ENCODE measurements at regions not wholly inside any gene's neighbourhood (a gene's known extent, or its start where the extent isn't known, plus 50 kb on each side); places are given as distances from the start of the nearest gene placed in this dataset.

DNA sequence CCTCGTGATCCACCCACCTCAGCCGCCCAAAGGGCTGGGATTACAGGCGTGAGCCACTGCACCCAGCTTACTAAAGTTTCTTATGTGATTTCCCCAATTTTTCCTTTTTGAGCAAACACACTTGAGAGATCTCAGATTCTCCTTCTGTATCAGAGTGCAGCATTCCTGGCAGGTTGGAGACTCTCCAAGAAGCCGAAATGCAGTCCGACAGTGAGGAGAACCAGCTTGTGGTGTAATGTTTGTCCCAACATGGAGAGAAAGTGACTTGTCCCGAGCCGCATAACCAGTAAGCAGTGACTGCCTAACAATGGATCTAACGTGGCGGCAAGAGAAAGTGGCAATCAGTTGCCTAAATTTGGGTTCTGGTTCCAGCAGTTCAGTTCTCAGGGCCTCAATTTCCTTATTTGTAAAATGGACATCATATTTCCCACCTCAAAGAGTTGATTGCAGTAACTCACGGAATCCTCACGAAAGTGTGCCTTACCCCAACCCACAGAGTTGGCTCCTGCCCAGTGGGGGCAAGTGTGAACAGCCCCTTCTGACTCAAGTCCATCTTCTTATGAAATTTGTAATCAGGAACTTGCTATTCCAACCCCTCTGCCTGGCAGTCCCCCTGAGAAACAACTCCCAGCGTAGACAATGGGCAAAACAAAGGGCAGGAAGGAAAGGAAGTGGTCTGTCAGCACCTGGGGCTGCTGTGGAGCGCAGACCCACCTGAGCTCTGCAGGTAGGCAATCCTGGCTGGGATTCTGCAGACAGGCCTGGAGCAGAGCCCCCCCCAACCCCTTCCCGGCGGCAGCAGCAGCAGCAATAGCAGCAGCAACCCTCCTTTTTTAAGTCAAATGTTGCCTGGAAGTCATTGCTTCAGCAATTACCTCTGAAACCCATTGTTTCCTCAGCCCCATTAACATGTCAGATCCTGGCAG, 223.6 kb upstream of the POU3F1 start:
- H3K9me3 Mint-ChIP-seq (ENCODE audit: unreplicated experiment), result no peaks in the 10 kb centered on the region
- H3K4me1 Mint-ChIP-seq (ENCODE audit: unreplicated experiment), result peaks cover 3% of the 10 kb centered on the region
- no peak overlapping the region for H3K27ac Mint-ChIP-seq (ENCODE audit: unreplicated experiment)
- no peak overlapping the region for H3K4me3 Mint-ChIP-seq (ENCODE audit: unreplicated experiment)
- H3K27me3 Mint-ChIP-seq (ENCODE audit: unreplicated experiment), result peaks cover 20% of the 10 kb centered on the region
- TF ChIP-seq, protein P1, sequence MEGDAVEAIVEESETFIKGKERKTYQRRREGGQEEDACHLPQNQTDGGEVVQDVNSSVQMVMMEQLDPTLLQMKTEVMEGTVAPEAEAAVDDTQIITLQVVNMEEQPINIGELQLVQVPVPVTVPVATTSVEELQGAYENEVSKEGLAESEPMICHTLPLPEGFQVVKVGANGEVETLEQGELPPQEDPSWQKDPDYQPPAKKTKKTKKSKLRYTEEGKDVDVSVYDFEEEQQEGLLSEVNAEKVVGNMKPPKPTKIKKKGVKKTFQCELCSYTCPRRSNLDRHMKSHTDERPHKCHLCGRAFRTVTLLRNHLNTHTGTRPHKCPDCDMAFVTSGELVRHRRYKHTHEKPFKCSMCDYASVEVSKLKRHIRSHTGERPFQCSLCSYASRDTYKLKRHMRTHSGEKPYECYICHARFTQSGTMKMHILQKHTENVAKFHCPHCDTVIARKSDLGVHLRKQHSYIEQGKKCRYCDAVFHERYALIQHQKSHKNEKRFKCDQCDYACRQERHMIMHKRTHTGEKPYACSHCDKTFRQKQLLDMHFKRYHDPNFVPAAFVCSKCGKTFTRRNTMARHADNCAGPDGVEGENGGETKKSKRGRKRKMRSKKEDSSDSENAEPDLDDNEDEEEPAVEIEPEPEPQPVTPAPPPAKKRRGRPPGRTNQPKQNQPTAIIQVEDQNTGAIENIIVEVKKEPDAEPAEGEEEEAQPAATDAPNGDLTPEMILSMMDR (IDR thresholded peaks at IDR 0.05), result no peak
- DNase-seq (ENCODE audit: extremely low spot score, unreplicated experiment), result no peak
- H3K36me3 Mint-ChIP-seq (ENCODE audit: unreplicated experiment), result no peaks in the 10 kb centered on the region

DNA sequence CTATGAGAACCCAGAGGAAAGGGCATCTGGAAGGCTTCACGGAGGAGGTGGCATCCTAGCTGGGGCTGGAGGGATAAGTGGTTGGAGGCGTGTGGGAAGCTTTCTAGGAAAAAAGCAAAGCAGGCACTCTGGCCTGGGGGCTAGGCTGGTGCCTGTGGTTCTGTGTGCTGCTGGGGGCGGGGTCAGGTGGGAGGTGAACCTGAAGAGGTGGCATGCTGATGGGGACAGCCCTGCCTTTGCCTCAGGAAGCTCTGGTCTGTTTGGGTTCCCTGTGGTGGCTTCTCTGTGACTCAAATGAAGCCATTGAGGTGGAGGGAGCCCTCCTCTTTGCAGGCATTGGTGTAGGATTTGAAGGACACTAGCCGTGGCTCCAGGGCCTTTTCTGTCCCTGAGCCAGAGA, 221.6 kb upstream of the POU3F1 start:
- Mint-ChIP-seq H3K4me1 (ENCODE audit: unreplicated experiment) (peaks cover 2% of the 10 kb centered on the region), H3K36me3 (ENCODE audit: unreplicated experiment) (no peaks in the 10 kb centered on the region), H3K9me3 (ENCODE audit: unreplicated experiment) (no peaks in the 10 kb centered on the region), H3K27me3 (ENCODE audit: unreplicated experiment) (peaks cover 16% of the 10 kb centered on the region), H3K4me3 (ENCODE audit: unreplicated experiment) (no peak overlapping the region), H3K27ac (ENCODE audit: unreplicated experiment) (no peak overlapping the region)
- no peak for DNase-seq (ENCODE audit: extremely low spot score, unreplicated experiment)
- TF ChIP-seq, protein P1 (IDR thresholded peaks at IDR 0.05), result no peak

DNA sequence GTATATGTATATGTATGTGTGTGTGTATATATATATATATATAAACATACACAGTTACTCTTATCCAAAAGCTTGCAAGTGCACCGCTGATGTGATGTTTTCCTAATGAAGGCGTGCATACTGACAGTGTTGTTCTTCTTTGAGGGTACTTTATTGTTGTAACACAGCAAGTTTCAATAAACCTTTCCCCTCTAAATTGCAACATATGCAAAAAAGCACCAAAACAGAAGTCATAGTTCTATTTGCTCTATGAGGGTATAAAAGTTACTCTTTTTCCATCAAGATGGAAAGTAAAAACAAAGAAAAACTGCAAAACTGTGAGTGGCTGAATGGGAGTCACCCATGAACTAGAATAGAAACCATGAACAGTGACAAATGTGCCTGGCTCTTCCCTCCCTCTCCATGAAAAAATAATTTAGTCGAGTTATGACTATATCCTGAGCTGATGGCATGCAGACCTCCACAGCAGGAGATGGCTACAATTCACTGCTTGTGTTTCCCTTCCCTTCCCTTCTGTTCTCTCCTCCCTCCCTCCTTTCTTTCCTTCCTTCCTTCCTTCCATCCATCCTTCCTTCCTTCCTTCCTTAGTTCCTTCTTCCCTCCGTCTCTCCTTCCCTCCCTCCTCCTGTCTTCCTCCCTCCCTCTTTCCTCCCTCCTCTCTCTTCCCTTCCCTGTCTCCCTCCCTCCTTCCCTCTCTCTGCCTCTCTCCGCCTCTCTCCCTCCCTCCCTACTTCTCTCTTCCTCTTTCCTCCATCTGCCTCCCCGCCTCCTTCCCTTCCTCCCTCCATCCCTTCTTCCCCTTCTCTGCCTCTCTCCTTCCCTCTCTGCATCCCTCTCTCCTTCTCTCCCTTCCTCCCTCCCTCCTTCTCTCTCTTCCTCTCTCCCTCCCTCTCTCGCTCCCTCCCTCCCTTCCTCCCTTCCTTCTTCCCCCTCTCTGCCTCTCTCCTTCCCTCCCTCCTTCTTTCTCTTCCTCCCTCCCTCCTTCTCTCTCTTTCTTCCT, 220.7 kb upstream of the POU3F1 start:
- TF ChIP-seq, protein P1 (IDR thresholded peaks at IDR 0.05), result no peak
- Mint-ChIP-seq H3K4me1 (ENCODE audit: unreplicated experiment) (no peaks in the 10 kb centered on the region), H3K4me3 (ENCODE audit: unreplicated experiment) (no peak overlapping the region), H3K36me3 (ENCODE audit: unreplicated experiment) (no peaks in the 10 kb centered on the region), H3K27me3 (ENCODE audit: unreplicated experiment) (peaks cover 16% of the 10 kb centered on the region), H3K27ac (ENCODE audit: unreplicated experiment) (no peak overlapping the region), H3K9me3 (ENCODE audit: unreplicated experiment) (no peaks in the 10 kb centered on the region)
- DNase-seq (ENCODE audit: extremely low spot score, unreplicated experiment), result no peak

DNA sequence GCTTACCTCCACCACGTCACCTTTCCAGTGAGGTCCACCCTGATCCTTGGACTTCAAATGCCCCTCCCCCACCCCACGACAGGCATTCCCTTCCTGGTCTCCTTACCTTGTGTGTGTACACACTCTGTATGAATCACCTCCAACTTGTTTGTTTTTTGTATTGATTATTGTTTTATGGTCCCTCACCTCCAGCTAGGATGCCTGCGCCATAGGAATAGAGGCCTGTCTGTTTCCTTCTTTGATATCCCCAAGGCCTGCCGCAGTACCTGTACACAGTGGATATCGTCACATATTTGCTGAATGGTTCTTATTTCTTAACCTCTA, 219.6 kb upstream of the POU3F1 start:
- no peak for DNase-seq (ENCODE audit: extremely low spot score, unreplicated experiment)

More for the DNA sequence above, 219.6 kb upstream of the POU3F1 start:
- H3K27ac Mint-ChIP-seq (ENCODE audit: unreplicated experiment), result no peak overlapping the region
- no peaks in the 10 kb centered on the region for H3K4me1 Mint-ChIP-seq (ENCODE audit: unreplicated experiment)
- H3K27me3 Mint-ChIP-seq (ENCODE audit: unreplicated experiment), result peaks cover 12% of the 10 kb centered on the region
- no peaks in the 10 kb centered on the region for H3K36me3 Mint-ChIP-seq (ENCODE audit: unreplicated experiment)
- no peaks in the 10 kb centered on the region for H3K9me3 Mint-ChIP-seq (ENCODE audit: unreplicated experiment)
- TF ChIP-seq, protein P1 (IDR thresholded peaks at IDR 0.05), result no peak
- no peak overlapping the region for H3K4me3 Mint-ChIP-seq (ENCODE audit: unreplicated experiment)

All from osteocyte (in vitro differentiated cells).